GM19351 (cell line): ENCODE measurements at regions not wholly inside any gene's neighbourhood (a gene's known extent, or its start where the extent isn't known, plus 50 kb on each side); places are given as distances from the start of the nearest gene placed in this dataset.

Experiments used
- ATAC-seq: cut with Tn5 transposase; IDR thresholded peaks from one replicate; pipeline ENCODE4 v1.9.1; 2021; ENCODE audit warnings: mild to moderate bottlenecking, moderate library complexity; ENCODE audit not compliant: unreplicated experiment

- ATAC-seq = no peak
Observed at GRCh38 chr11:103530257-103530656, 421.0 kb downstream of the DYNC2H1 start.

DNA sequence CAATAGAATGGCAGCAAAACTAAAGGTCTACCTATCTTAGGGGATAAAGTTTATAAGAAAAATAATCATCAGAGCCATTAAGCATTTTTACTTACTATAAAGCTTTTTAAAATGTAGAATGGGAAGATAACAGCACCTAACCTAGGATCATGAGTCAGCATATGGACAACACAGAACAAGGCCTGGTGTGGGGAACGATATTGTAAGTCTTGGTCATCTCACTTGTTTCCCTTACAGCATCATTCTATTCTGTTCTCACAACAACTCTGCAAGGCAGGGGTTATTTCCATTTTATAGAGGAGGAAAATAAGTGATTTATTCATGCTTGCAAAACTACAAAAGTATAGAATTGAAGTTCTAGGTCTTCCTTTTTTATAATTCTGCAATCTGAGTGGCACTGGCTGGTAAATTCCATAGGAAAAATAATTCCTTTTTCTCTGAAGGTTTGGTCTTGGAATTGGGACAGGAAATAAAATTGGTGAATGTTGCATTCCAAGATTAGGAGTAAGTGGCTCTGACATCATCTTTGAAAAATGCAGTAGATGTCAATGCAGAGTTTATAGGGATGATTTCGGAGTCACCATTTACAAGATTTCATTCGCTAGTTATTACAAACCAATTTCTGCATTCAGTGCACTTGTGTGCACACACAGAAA lies 423.0 kb downstream of the DYNC2H1 start:
- no peak for ATAC-seq

- no peak for ATAC-seq
Observed at GRCh38 chr11:103534191-103534590, 425.0 kb downstream of the DYNC2H1 start.

DNA sequence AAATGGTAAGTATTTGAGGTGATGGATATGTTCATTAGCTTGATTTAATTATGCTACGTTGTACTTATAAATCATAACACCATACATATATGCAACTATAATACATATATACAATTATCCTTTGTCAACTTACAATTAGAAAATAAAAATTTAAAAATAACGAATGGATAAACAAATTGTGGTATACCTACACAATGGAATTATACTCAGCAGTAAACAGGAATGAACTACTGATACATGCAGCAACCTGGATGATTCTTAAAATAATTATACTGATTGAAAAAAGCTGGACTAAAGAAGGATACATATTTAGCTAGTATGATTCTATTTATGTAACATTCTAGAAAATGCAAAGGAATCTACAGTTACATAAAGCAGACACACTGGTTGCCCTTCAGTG lies 425.7 kb downstream of the DYNC2H1 start:
- no peak for ATAC-seq

- no peak for ATAC-seq
Observed at GRCh38 chr11:103536335-103536722, 427.1 kb downstream of the DYNC2H1 start.

DNA sequence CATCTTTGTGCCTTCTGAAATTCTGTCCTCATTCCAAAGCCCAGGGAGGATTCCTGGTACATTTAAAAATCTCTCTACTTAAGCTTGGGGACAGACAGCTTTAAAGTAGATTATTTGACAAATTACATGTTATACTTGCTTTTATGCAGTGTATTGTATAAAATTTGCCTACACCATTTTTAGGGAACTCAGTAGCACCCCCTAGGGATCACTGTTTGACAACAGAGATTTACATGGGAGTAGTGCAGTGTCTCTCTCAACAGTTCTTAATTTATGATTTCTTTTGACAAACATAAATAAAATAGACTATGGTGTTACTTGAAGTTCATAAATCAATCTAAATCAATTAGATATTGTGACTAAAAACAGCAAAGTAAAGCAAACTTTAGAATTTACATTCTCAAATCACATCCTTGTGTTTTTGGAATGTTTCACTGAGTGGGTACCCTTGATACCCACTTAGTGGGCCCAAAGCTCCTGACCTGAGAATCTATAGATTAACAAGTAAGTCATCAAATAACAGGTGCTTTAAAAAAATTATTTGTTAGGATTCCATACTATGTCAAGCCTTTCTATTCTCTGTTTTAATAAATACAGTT lies 428.8 kb downstream of the DYNC2H1 start:
- no peak for ATAC-seq

DNA sequence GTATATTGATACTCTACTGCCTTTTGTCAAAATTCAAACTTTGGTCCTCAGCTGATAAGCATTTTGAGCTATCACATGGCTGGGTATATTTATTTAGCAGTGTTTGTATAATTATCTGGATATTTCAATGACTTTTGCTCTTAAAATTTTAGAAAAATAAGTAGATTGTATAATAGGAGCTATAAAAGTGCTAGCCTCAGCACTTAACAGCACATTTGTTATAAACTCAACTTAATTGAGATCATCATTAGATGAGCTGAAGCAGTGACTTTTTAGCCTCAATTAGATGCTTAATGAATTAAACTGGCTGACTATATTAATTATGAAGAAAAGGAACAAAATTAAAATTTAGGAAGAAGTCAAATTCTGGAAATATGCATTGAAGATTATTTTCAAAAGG lies 429.9 kb downstream of the DYNC2H1 start:
- ATAC-seq = no peak

DNA sequence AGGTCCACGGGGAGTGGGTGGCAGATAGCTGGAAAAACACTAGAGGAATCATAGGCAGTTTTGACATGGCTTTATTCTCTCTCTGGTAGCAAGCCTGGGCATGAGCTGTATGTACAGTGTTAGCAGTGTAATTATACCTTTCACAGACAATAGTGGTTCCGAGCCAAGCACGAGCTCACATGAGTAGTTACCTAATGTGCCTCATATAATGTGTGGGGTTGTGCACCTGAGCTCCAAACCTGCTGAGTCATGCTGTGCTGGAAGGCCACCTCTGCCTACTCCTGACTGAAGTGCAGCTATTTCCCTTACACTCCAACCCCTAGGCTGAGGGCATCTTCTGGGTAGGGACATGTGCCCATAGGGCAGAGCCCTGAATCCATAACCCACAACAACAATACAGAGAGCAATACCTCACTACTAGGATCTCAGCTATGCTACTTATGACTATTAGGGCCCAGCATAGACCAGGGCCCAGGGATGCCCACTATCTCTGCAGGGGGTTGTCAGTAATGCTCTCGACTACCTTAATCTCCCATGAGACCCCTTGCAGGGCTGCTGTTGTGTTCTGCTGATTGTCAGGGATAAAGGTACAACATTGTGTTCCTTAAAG lies 432.1 kb downstream of the DYNC2H1 start:
- no peak for ATAC-seq

DNA sequence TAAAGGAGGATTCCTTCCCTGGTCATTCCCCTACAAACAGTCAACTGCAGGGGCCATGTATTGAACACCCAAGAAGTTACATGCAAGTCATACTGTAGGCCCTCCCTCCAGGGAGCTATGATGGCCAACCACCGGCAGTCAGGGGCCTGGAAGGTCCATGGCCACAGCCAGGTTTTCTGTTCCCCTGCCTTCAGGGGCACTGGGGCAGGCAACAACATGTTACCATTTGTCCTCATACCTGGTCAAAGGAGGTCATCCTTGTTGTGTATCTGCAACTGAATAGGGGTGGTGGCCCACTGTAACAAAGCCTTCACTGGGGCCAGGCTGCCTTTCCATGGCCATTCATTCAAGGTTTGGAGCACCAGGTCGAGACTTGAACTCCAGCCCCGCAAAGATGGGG lies 433.6 kb downstream of the DYNC2H1 start:
- ATAC-seq = no peak

DNA sequence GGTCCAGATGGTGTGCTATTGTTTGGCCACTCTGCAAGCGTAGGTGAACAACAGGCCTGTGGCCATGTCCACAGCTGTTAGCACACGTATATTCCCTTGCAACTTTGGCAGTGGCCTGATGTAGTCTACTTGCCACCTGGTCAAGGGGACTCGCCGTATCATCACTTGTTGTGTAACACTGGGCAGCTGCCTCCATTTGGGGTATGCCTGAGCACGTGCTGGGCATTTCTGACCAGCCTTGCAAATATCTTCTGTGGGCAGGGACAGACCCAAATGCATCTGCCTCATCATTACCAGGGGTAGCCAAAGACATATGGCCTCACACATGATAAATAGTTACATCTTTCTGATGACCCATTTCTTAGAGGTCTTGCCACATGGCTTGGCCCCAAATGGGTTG lies 434.2 kb downstream of the DYNC2H1 start:
- no peak for ATAC-seq

DNA sequence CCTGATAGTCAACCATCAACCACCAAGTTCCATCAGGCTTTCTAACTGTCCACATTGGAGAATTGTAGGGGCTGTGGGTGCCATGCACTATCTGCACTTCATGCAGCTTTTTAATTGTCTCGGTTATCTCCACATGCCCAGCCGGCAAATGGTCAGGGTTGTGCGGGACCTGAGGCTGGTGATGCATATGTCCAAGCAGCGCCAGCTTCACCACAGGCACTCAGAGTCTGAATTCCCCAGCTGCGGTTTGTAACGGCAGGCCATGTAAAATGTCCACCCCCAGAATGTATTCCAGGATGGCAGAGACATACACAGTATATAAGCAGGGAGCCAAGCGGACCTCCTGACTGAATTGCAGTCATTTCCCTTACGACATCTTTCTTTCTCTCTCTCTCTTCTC lies 435.6 kb downstream of the DYNC2H1 start:
- no peak for ATAC-seq

- no peak for ATAC-seq
Observed at GRCh38 chr11:103545551-103545950, 436.3 kb downstream of the DYNC2H1 start.

DNA sequence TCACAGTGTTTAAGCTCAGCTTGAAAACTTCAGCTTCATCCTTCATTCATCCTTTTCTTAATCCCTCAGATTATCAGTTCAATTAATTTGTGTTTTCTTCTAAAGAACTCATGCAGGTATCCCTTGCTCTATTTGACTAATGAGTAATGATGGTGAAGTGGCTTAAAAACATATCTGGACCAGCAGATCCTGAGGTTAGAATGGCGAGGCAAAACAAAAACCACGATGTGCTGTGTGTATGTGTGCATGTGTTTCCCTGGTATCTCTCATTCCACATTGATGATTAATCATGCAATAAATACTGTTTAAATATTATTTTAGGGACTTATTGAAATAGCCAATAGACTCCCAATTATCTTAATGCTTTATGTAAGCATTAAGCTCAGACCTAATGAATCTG lies 437.0 kb downstream of the DYNC2H1 start:
- no peak for ATAC-seq

DNA sequence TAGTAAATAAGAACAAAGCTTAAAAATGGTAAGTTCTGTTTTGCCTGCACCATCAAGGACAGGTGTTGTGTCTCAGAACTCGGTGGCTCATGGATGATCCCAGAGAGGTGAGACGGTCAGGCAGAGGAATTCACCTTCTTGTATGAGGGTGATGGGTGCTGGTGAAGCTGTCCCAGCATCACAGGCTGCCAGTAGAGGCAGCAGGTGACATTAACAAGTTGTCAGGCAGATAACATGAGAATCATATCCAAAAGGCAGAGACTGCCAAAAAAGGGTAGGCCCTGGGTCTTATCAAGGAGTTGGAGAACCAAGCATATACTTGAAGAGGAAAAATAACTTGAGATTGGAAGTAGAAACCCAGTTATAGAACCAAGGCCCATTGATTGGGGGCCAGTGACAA lies 437.8 kb downstream of the DYNC2H1 start:
- no peak for ATAC-seq

GRCh38 chr11:103547691-103548090 lies 438.5 kb downstream of the DYNC2H1 start:
- ATAC-seq = no peak

DNA sequence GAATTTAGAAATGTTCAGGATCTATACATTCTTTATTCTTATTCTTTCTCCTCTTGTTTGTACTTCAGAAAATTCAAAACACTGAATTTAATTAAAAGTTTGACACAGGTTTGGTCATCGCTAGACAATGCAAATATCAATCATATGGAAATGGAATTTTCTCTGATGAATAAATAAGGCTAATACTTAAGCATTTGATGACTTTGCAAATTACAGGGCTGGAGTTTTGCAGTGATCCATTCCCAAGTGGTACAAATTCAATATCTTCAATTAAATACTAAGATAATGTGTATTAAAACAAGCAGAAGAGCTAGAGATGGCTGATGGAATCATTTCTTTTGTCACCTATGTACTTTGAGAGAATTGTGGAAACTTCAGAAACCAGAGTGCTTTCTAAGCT lies 439.6 kb downstream of the DYNC2H1 start:
- no peak for ATAC-seq

GRCh38 chr11:103550811-103551210 lies 441.6 kb downstream of the DYNC2H1 start:
- ATAC-seq = no peak

GRCh38 chr11:103552086-103552485 lies 442.9 kb downstream of the DYNC2H1 start:
- no peak for ATAC-seq

DNA sequence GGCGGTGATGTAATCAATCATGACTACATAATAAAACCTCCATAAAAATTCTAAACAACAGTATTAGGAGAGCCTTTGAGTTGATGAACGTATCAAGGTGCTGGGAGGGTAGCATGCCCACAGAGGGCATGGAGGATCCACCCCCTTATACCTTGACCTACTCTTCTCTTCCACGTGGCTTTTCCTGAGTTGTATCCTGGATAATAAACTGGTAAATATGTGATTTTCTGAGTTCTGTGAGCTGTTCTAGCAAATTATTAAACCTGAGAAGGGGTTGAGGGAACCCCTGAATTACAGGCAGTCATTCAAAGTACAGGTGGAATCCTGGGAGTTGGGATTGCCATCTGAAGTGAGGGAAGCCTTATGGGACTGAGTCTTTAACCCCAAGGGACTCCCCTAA lies 446.9 kb downstream of the DYNC2H1 start:
- no peak for ATAC-seq

GRCh38 chr11:103566116-103566515 lies 456.9 kb downstream of the DYNC2H1 start:
- ATAC-seq = no peak

DNA sequence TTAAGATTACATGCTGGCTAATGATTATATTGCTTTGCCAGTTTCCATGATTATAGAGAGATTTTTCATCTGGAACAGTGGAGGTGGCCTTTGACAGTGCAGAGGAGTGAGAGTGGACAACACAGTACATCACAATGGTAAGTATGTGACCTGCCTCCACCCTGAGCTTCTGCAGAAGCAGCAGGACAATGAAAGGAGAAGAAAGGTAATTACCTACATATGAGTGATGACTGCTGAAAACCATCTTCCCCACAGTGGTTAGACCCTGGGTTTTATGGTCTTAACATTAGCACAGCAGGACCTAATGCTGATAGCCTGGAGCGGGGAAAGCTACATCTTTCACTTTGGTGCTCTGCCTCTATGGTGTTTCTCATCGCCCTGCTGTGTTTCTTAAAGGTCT lies 454.7 kb upstream of the DDI1 start:
- ATAC-seq = no peak

DNA sequence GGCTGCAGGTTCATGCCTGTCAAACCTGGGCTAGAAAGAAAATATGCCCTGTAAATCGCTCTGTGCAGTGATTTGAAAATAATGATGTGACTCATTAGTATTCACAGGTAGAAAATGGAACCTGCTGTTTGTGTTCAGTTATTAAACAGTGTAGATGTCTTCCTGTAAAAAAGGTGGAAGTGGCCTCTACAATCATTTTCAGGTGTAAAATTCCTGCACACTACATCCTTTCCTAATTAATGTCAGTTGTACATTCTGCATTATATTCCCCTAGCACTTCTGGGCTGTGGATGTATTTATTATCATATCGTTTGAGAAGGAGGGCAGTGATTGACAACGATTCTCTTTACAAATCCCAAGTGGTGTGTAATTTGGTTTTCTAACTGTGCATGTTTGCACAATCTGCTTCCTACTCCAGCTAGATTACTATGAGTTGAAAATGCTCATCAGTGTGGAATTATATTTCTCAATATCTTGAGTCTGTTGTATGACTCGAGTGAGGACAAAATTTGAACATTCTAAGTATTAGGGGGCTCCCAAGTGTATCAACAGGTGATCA lies 454.0 kb upstream of the DDI1 start:
- no peak for ATAC-seq
